ENCODE measurements at regions not wholly inside any gene's neighbourhood (a gene's known extent, or its start where the extent isn't known, plus 50 kb on each side); places are given as distances from the start of the nearest gene placed in this dataset.
A peak's percentile ranks its signal among the peaks of the same experiment; 100 is the strongest.

GRCh38 chr12:43282106-43282505 lies 269.9 kb downstream of the ADAMTS20 start:
- intact Hi-C loops (cut with micrococcal nuclease): loop anchor here (1.0 to 2.0 kb wide), 2 partner anchors 693 to 799 kb away; partner anchors contain the start of gene PRICKLE1
- H3K4me3 ChIP-seq (replicated peaks in 1 of 2; ENCODE audit: low read depth in 1 of 2, low read length in 2 of 2): no peak overlapping the region
- H3K27ac ChIP-seq (ENCODE audit: low read depth, low read length): no peak overlapping the region
- DNase-seq (ENCODE audit: low read depth, low spot score) (peak; percentile 16), ATAC-seq (no peak)
- ChIA-PET CTCF (interaction anchor here (0.6 to 3.0 kb wide), 19 partner anchors 10 to 1151 kb away, joined by 3 to 36 read pairs (median 4); no protein-coding TSS in a partner anchor), RAD21 (ENCODE audit: low non-redundant PET in 1 of 2, low total read pairs in 2 of 2, uncharacterized antibody in 2 of 2, unreplicated experiment in 2 of 2) (interaction anchor here (0.6 to 1.0 kb wide), 2 partner anchors 693 to 828 kb away, joined by 3 read pairs; no protein-coding TSS in a partner anchor), POLR2A (interaction anchor here (0.6 kb wide), 1 partner anchor 184 kb away, joined by 4 read pairs; no protein-coding TSS in a partner anchor)
- H3K9me2 ChIP-seq (ENCODE audit: insufficient read depth): no peaks in the 10 kb centered on the region
- H3K9me3 ChIP-seq (ENCODE audit: control insufficient read depth in 1 of 2, insufficient read depth in 1 of 2, low read depth in 1 of 2, low read length in 2 of 2): no peaks in the 10 kb centered on the region
- BruUV-seq (replicated peaks): no TSS peak
- no peaks in the 10 kb centered on the region for H4K20me1 ChIP-seq (ENCODE audit: insufficient read depth)
- no peaks in the 10 kb centered on the region for H3K27me3 ChIP-seq (ENCODE audit: insufficient read depth, low read length)
- TF ChIP-seq EZH2 (IDR thresholded peaks at IDR 0.05): no peak
- peak; percentile 72 for TF ChIP-seq RAD21 (IDR thresholded peaks at IDR 0.05; ENCODE audit: low read depth)
- no peak for TF ChIP-seq SP1 (IDR thresholded peaks at IDR 0.05; ENCODE audit: low read depth)
- TF ChIP-seq CEBPB (IDR thresholded peaks at IDR 0.05; ENCODE audit: low read depth): no peak
- no peak for TF ChIP-seq YY1 (IDR thresholded peaks at IDR 0.05; ENCODE audit: extremely low read depth, insufficient replicate concordance, low read depth, low read length)
- TF ChIP-seq SIN3A (IDR thresholded peaks at IDR 0.05; ENCODE audit: low read depth): no peak
- no peak for TF ChIP-seq CBX3 (IDR thresholded peaks at IDR 0.05; ENCODE audit: low read depth)
- TF ChIP-seq CTCF (IDR thresholded peaks at IDR 0.05 in 2 of 3, conservative IDR thresholded peaks at IDR 0.05 in 1 of 3; ENCODE audit: borderline replicate concordance in 1 of 3, insufficient read depth in 1 of 3, low read depth in 2 of 3, low read length in 2 of 3): peak in 2 of 3 experiments; percentile 51; a peak in 3 of 6 replicates
- no peak for TF ChIP-seq POLR2AphosphoS5 (IDR thresholded peaks at IDR 0.05; ENCODE audit: low read depth, low read length)
- H3K9ac ChIP-seq (ENCODE audit: low read length): no peak overlapping the region
- H3K79me2 ChIP-seq (ENCODE audit: insufficient read depth, low read length): no peaks in the 10 kb centered on the region
- H2AFZ ChIP-seq (ENCODE audit: low read depth, low read length, poor library complexity, severe bottlenecking): no peak overlapping the region
- H3K4me2 ChIP-seq (ENCODE audit: low read length): no peak overlapping the region
- H3K36me3 ChIP-seq (ENCODE audit: control insufficient read depth in 1 of 2, insufficient read depth in 2 of 2, low read length in 2 of 2): no peaks in the 10 kb centered on the region
- no peaks in the 10 kb centered on the region for H3K4me1 ChIP-seq (ENCODE audit: control insufficient read depth in 1 of 2, insufficient read depth in 2 of 2, low read length in 2 of 2)
